CD4-positive, alpha-beta T cell (primary cell): ENCODE measurements at regions not wholly inside any gene's neighbourhood (a gene's known extent, or its start where the extent isn't known, plus 50 kb on each side); places are given as distances from the start of the nearest gene placed in this dataset.

Source experiments
- ATAC-seq: fragments of 200-7000 bp; cut with Tn5 transposase; one replicate; pipeline ENCODE4 v1.10.0; 2022; ENCODE audit warnings: mild to moderate bottlenecking; ENCODE audit not compliant: poor library complexity
- CTCF ChIA-PET: fragments of 350-600 bp; sonication (Branson Sonifier 250); formaldehyde crosslinking; loops from one replicate; lab custom pipeline; 2021; ENCODE audit warnings: antibody characterized with exemption, inconsistent platforms; lab: Charles Lee
- POLR2A ChIA-PET: fragments of 350-600 bp; sonication (Branson Sonifier 250); formaldehyde crosslinking; loops from one replicate; lab custom pipeline; 2021; ENCODE audit warnings: antibody characterized with exemption, inconsistent platforms; lab: Charles Lee
- DNase-seq, 14 experiments: peaks; one replicate each; pipeline ENCODE4 v3.0.0-alpha.2; 2013 to 2020; ENCODE audit warnings: mixed read lengths in 2 of 14
- H3K27ac ChIP-seq, 2 donors: one replicate each; pipeline versions ENCODE4 v1.5.1 to v1.7.0; 2013; ENCODE audit warnings: low read length in 2 of 2, low read depth in 1 of 2, mild to moderate bottlenecking in 1 of 2
- H3K27me3 ChIP-seq, 2 experiments: 1 replicate in 1 of 2; 2 replicates in 1 of 2; pipeline versions ENCODE4 v1.6.1 to v1.7.0; 2013; ENCODE audit warnings: low read length in 2 of 2, control low read depth in 1 of 2, mild to moderate bottlenecking in 1 of 2, moderate library complexity in 1 of 2; ENCODE audit not compliant: insufficient read depth in 2 of 2, control insufficient read depth in 1 of 2
- H3K36me3 ChIP-seq: one replicate; pipeline ENCODE4 v1.6.1; 2013; ENCODE audit warnings: low read length, control low read depth; ENCODE audit not compliant: insufficient read depth
- H3K4me1 ChIP-seq: one replicate; pipeline ENCODE4 v1.6.1; 2013; ENCODE audit warnings: low read length, control low read depth; ENCODE audit not compliant: insufficient read depth
- H3K4me3 ChIP-seq: one replicate; pipeline ENCODE4 v1.5.1; 2013; ENCODE audit warnings: mild to moderate bottlenecking, low read length, moderate library complexity
- H3K9me3 ChIP-seq, 2 experiments: 1 replicate in 1 of 2; 2 replicates in 1 of 2; pipeline versions ENCODE4 v1.6.1 to v1.7.0; 2013; ENCODE audit warnings: low read length in 2 of 2, mild to moderate bottlenecking in 2 of 2, control low read depth in 1 of 2, moderate library complexity in 1 of 2; ENCODE audit not compliant: control insufficient read depth in 1 of 2, insufficient read depth in 1 of 2
- H3K27ac Mint-ChIP-seq: one replicate; pipeline ENCODE4 v1.8.0; 2020; ENCODE audit warnings: mixed read lengths
- H3K27me3 Mint-ChIP-seq: one replicate; pipeline ENCODE4 v1.8.0; 2021; ENCODE audit warnings: mixed read lengths
- H3K36me3 Mint-ChIP-seq: one replicate; pipeline ENCODE4 v1.8.0; 2021; ENCODE audit warnings: low read depth, mixed read lengths
- H3K4me1 Mint-ChIP-seq: one replicate; pipeline ENCODE4 v1.8.0; 2021; ENCODE audit warnings: low read depth, mixed read lengths
- H3K4me3 Mint-ChIP-seq: one replicate; pipeline ENCODE4 v1.8.0; 2020; ENCODE audit warnings: mild to moderate bottlenecking, mixed read lengths
- H3K9me3 Mint-ChIP-seq: one replicate; pipeline ENCODE4 v1.8.0; 2020; ENCODE audit warnings: mixed read lengths
- intact Hi-C, 2 experiments: fragments of 100-400 bp; cut with DNase I in 1 of 2; cut with micrococcal nuclease in 1 of 2; formaldehyde crosslinking; loops; one replicate each; pipeline versions ENCODE4 v1.15.1 to v1.9.0; 2023 to 2025; cut with DNase I, micrococcal nuclease
- TF ChIP-seq, protein P1 (sequence below): fragments of 200-600 bp; IDR thresholded peaks from one replicate; pipeline ENCODE4 v1.8.0; 2022; ENCODE audit warnings: antibody characterized with exemption, mild to moderate bottlenecking

DNA sequence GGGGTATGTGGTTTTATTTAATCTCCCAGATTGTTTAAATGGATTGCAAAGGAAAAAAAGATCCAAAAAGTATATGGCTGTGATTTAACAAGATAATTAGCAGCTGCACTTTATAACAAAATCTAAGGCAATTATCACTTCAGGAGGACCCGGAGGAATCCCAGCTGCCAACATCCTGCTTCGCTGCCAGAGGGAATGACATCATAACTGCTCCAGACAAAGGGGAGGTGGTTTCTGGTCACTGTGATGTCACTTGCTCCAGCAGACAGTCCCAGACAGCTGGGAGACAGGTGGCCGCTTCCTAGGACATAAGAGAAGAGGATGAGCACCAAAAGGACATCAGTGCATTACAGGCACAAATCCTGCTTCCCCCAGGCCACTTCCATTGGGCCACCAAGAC lies 371.0 kb downstream of the BCOR start:
- H3K9me3 ChIP-seq = no peaks in the 10 kb centered on the region
- ChIA-PET POLR2A (no interaction called here), CTCF (no interaction called here)
- TF ChIP-seq, protein P1, sequence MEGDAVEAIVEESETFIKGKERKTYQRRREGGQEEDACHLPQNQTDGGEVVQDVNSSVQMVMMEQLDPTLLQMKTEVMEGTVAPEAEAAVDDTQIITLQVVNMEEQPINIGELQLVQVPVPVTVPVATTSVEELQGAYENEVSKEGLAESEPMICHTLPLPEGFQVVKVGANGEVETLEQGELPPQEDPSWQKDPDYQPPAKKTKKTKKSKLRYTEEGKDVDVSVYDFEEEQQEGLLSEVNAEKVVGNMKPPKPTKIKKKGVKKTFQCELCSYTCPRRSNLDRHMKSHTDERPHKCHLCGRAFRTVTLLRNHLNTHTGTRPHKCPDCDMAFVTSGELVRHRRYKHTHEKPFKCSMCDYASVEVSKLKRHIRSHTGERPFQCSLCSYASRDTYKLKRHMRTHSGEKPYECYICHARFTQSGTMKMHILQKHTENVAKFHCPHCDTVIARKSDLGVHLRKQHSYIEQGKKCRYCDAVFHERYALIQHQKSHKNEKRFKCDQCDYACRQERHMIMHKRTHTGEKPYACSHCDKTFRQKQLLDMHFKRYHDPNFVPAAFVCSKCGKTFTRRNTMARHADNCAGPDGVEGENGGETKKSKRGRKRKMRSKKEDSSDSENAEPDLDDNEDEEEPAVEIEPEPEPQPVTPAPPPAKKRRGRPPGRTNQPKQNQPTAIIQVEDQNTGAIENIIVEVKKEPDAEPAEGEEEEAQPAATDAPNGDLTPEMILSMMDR = no peak
- ATAC-seq (no peak), DNase-seq (no peak)
- Mint-ChIP-seq H3K9me3 (no peaks in the 10 kb centered on the region), H3K4me1 (peaks cover 7% of the 10 kb centered on the region), H3K36me3 (no peaks in the 10 kb centered on the region), H3K27me3 (no peaks in the 10 kb centered on the region), H3K4me3 (no peak overlapping the region), H3K27ac (no peak overlapping the region)
- H3K27me3 ChIP-seq = no peaks in the 10 kb centered on the region
- H3K36me3 ChIP-seq = no peaks in the 10 kb centered on the region
- H3K27ac ChIP-seq = no peak overlapping the region
- H3K4me3 ChIP-seq = no peak overlapping the region
- H3K4me1 ChIP-seq = peaks cover 12% of the 10 kb centered on the region
- intact Hi-C loops = loop anchor here in 1 of 2 experiments (10.0 kb wide), 2 partner anchors 62 to 472 kb away; no protein-coding TSS in a partner anchor

DNA sequence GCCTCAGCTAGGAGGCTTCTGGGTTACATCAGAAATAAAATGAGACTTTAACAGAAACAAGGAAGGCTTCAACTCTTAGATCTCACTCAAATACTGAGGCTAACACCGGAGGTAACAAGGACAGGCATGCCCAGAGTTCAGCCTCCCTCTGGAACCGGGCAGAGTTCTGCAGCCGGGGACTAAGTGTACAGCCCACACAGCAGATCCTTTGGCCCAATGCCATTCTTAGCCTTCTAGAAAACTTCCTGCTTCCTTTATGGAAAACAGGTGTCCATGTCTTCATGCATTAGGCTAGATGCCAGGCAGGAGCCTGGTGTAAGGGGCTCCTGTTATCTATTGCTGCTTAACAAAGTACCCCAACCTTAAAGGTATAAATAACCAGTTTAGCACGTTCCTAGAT lies 369.7 kb downstream of the BCOR start:
- no peak overlapping the region for H3K27ac Mint-ChIP-seq
- no peak overlapping the region for H3K27ac ChIP-seq
- ChIA-PET POLR2A (no interaction called here), CTCF (no interaction called here)
- H3K36me3 Mint-ChIP-seq = no peaks in the 10 kb centered on the region
- ATAC-seq (no peak), DNase-seq (no peak)
- H3K27me3 ChIP-seq = no peaks in the 10 kb centered on the region
- H3K36me3 ChIP-seq = no peaks in the 10 kb centered on the region
- no peak overlapping the region for H3K4me3 ChIP-seq
- H3K4me3 Mint-ChIP-seq = no peak overlapping the region
- no peaks in the 10 kb centered on the region for H3K27me3 Mint-ChIP-seq
- peaks cover 12% of the 10 kb centered on the region for H3K4me1 ChIP-seq
- H3K9me3 ChIP-seq = no peaks in the 10 kb centered on the region
- intact Hi-C loops = loop anchor here in 1 of 2 experiments (10.0 kb wide), 2 partner anchors 63 to 473 kb away; no protein-coding TSS in a partner anchor
- no peaks in the 10 kb centered on the region for H3K9me3 Mint-ChIP-seq
- H3K4me1 Mint-ChIP-seq = peaks cover 7% of the 10 kb centered on the region
- TF ChIP-seq, protein P1 = no peak

DNA sequence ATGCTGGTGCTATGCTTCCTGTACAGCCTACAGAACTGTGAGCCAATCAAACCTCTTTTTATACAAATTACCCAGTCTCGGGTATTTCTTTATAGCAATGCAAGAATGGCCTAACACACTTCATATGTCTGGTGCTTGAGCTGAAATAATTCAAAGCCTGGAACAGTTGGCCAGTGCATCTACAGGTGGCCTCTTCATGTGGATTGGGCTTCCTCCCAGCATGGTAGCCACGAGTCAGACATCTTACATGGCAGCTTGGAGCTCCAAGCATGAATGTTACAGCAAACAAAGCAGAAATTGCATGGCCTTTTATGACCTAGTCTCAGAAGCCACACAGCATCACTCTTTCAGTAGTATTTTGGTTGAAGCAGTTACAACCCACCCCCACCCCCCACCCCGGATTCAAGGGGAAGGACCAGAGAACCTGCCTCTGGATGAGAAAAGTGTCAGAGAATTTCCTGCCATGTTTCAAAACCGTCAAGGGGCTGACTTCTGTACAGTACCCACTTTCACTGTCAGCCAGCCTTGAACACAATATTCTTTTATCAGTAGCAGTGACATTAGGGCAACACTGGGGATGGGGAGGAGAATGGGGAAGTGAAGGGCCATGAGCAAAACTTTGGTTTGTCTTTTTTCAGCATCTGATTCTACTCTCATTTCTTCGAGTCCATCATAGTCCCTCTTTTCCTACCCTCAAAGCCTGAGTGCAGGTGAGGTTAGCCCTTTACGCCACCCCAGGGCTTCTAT lies 368.7 kb downstream of the BCOR start:
- H3K27me3 ChIP-seq = no peaks in the 10 kb centered on the region
- no peaks in the 10 kb centered on the region for H3K36me3 ChIP-seq
- intact Hi-C loops = loop anchor here in 1 of 2 experiments (10.0 kb wide), 2 partner anchors 64 to 474 kb away; no protein-coding TSS in a partner anchor
- no peak for DNase-seq
- CTCF ChIA-PET = interaction anchor here (0.7 kb wide), 1 partner anchor 357 kb away, joined by 4 read pairs; no protein-coding TSS in a partner anchor
- H3K4me1 ChIP-seq = peaks cover 12% of the 10 kb centered on the region
- no peak for ATAC-seq
- POLR2A ChIA-PET = no interaction called here
- peaks cover 7% of the 10 kb centered on the region for H3K4me1 Mint-ChIP-seq
- H3K27ac ChIP-seq = no peak overlapping the region
- H3K27me3 Mint-ChIP-seq = no peaks in the 10 kb centered on the region
- no peaks in the 10 kb centered on the region for H3K36me3 Mint-ChIP-seq
- no peak overlapping the region for H3K27ac Mint-ChIP-seq
- no peaks in the 10 kb centered on the region for H3K9me3 Mint-ChIP-seq
- H3K4me3 Mint-ChIP-seq = no peak overlapping the region
- H3K4me3 ChIP-seq = no peak overlapping the region
- TF ChIP-seq, protein P1 = no peak
- no peaks in the 10 kb centered on the region for H3K9me3 ChIP-seq
